AG10803 (cell line): ENCODE measurements at regions not wholly inside any gene's neighbourhood (a gene's known extent, or its start where the extent isn't known, plus 50 kb on each side); places are given as distances from the start of the nearest gene placed in this dataset.

Experiments used
- DNase-seq: peaks from one replicate; pipeline ENCODE4 v3.0.0; 2010; ENCODE audit warnings: low read depth
- H3K4me3 ChIP-seq: 2 replicates; pipeline ENCODE4 v1.5.1; 2011; ENCODE audit warnings: mild to moderate bottlenecking, low read length, control low read depth
- CTCF ChIP-seq: conservative IDR thresholded peaks from 2 replicates; pipeline ENCODE4 v1.5.1; 2011; ENCODE audit warnings: mild to moderate bottlenecking, low read length, control low read depth, inconsistent platforms

DNA sequence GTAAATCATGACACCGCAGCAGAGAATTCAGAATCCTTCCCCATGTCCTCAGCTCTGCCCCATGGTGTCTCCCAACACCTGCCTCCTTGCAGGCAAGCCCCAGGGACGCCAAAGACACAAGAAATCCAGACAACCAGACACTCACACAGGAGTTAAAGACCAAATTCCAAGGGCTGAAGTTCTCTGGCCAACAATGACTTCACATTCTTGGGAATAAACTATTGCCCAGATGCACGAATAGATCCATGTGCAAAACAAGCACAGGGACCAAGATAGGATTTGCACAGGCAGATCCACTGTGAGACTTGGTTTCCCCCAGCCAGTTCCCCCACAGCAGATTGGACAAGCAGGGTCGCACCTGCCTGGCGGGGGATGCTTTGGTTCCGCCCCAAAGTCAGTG lies 246.7 kb downstream of the SOD2 start:
- no peak for TF ChIP-seq CTCF
- H3K4me3 ChIP-seq = no peak overlapping the region
- no peak for DNase-seq

DNA sequence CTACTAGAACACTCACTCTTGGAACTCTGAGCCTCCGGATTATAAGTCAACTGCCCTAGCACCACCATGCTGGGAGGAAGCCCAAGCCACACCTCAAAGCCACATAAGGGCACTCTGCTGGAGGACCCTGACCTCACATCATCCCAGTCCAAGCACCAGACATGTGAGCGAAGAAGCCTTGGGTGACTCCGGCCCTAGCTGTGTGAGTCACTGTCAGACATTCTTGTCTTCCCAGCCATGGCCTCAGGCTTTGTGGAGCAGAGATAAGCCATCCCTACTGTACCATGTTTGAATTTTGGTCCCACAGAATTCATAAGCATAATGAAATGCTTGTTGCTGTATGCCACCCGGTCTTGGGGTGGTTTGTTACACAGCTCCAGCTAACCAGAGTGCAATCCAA lies 247.7 kb downstream of the SOD2 start:
- no peak for TF ChIP-seq CTCF
- no peak for DNase-seq
- no peak overlapping the region for H3K4me3 ChIP-seq

GRCh38 chr6:159444056-159444760 lies 248.8 kb downstream of the SOD2 start:
- H3K4me3 ChIP-seq = no peak overlapping the region
- no peak for DNase-seq
- no peak for TF ChIP-seq CTCF

GRCh38 chr6:159443417-159443920 lies 249.6 kb downstream of the SOD2 start:
- H3K4me3 ChIP-seq = no peak overlapping the region
- DNase-seq = no peak
- no peak for TF ChIP-seq CTCF

DNA sequence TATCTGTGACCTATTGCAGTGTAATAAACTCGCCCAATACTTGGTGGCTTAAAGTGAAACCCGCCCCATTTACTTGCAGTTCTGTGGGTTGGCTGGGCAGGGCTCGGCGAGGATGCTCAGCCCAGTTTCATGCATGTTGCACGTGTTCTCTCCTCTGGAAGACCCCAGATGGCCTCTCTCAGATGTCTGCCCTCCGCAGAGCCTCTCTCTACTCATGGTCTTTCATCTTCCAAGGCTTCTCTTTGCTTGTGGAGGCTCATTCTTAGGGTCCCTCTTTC lies 251.4 kb downstream of the SOD2 start:
- DNase-seq = no peak
- TF ChIP-seq CTCF = no peak
- H3K4me3 ChIP-seq = no peak overlapping the region

- TF ChIP-seq CTCF = no peak
- no peak for DNase-seq
- no peak overlapping the region for H3K4me3 ChIP-seq
Measured at GRCh38 chr6:159440911-159441703, 251.9 kb downstream of the SOD2 start.

DNA sequence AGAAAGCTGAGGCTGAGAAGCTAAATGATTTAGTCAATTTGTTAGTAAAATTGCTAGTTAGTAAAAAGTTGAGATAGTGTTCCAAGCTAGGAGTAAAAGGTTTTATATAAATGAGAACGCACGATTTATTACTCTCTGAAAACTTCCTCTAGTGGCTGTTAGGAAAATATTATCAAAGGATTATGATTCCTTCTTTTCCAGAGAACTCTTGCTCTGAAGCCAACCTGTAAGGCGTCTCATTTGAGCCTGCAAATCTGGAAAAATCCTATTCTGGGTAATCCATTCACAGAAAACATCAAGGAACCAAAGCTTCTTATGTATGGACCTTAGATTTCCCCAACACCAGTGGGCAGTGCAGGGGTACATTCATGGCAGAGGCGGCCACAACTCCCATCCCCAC lies 252.7 kb downstream of the SOD2 start:
- DNase-seq = no peak
- H3K4me3 ChIP-seq = no peak overlapping the region
- TF ChIP-seq CTCF = no peak
